GM18502 (cell line): ENCODE measurements at regions not wholly inside any gene's neighbourhood (a gene's known extent, or its start where the extent isn't known, plus 50 kb on each side); places are given as distances from the start of the nearest gene placed in this dataset.
A peak's percentile ranks its signal among the peaks of the same experiment; 100 is the strongest.

Experiments used
- ATAC-seq: cut with Tn5 transposase; IDR thresholded peaks from one replicate; pipeline ENCODE4 v1.9.1; 2021; ENCODE audit warnings: mild to moderate bottlenecking; ENCODE audit not compliant: unreplicated experiment, poor library complexity

GRCh38 chr3:107943786-107944523 lies 146.9 kb downstream of the CD47 start:
- no peak for ATAC-seq

GRCh38 chr3:107942951-107943749 lies 147.7 kb downstream of the CD47 start:
- ATAC-seq = no peak

GRCh38 chr3:107942244-107942643 lies 148.6 kb downstream of the CD47 start:
- ATAC-seq = no peak

- ATAC-seq = no peak
Observed at GRCh38 chr3:107939691-107940442, 151.0 kb downstream of the CD47 start.

GRCh38 chr3:107938143-107938542 lies 152.7 kb downstream of the CD47 start:
- no peak for ATAC-seq

- no peak for ATAC-seq
Observed at GRCh38 chr3:107934808-107935207, 156.0 kb downstream of the CD47 start.

- ATAC-seq = no peak
Observed at GRCh38 chr3:107933450-107933849, 157.4 kb downstream of the CD47 start.

- no peak for ATAC-seq
Observed at GRCh38 chr3:107931326-107931725, 159.5 kb downstream of the CD47 start.

- ATAC-seq = no peak
Observed at GRCh38 chr3:107929088-107929487, 161.7 kb downstream of the CD47 start.

- ATAC-seq = peak; percentile 26
Observed at GRCh38 chr3:107928084-107928445, 162.8 kb downstream of the CD47 start.

- peak; percentile 99 for ATAC-seq
Observed at GRCh38 chr3:107927361-107928083, 163.3 kb downstream of the CD47 start.

GRCh38 chr3:107925851-107926250 lies 165.0 kb downstream of the CD47 start:
- no peak for ATAC-seq

GRCh38 chr3:107921038-107921437 lies 169.8 kb downstream of the CD47 start:
- no peak for ATAC-seq

- no peak for ATAC-seq
Observed at GRCh38 chr3:107920538-107920937, 170.3 kb downstream of the CD47 start.

- ATAC-seq = no peak
Observed at GRCh38 chr3:107919239-107919638, 171.6 kb downstream of the CD47 start.

- ATAC-seq = no peak
Observed at GRCh38 chr3:107916171-107916570, 174.7 kb downstream of the CD47 start.

GRCh38 chr3:107915706-107916105 lies 175.1 kb downstream of the CD47 start:
- no peak for ATAC-seq

GRCh38 chr3:107913701-107914100 lies 177.1 kb downstream of the CD47 start:
- no peak for ATAC-seq

GRCh38 chr3:107911337-107912000 lies 179.4 kb downstream of the CD47 start:
- no peak for ATAC-seq

- peak; percentile 97 for ATAC-seq
Observed at GRCh38 chr3:107910713-107911259, 180.0 kb downstream of the CD47 start.
